ENCODE measurements at regions not wholly inside any gene's neighbourhood (a gene's known extent, or its start where the extent isn't known, plus 50 kb on each side); places are given as distances from the start of the nearest gene placed in this dataset.

GRCh38 chrY:19134426-19134825, 360.9 kb upstream of the HSFY2 start:
- Histone ChIP-seq H3K27me3 (no peaks in the 10 kb centered on the region), H3K9me3 (no peaks in the 10 kb centered on the region), H3K36me3 (no peaks in the 10 kb centered on the region), H3K4me3 (no peak overlapping the region)
- DNase-seq, result peak; percentile 13

- no peak for DNase-seq
- Histone ChIP-seq H3K27me3 (no peaks in the 10 kb centered on the region), H3K9me3 (no peaks in the 10 kb centered on the region), H3K36me3 (no peaks in the 10 kb centered on the region), H3K4me3 (no peak overlapping the region)
Observed at GRCh38 chrY:19130569-19131358, 357.2 kb upstream of the HSFY2 start.

DNA sequence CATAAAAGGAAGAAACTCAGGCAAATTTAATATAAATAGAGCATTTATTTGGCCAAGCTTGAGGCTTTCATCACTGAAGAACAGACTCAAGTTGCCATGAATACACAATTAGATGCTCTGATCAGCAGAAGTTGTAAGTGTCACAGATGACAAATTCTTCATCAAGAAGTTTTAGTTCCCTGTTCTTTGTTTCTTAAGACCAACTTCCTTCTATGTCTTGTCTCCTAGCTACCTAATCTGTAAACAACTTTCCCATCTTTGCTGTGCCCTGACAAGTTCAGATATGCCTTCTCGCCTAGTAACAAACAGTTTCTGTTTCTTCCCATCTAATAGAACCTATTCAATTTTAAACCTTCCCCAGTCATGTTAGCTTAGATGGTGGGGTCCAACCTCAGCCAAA, 353.4 kb upstream of the HSFY2 start:
- no peak overlapping the region for H3K4me3 ChIP-seq
- no peaks in the 10 kb centered on the region for H3K27me3 ChIP-seq
- H3K9me3 ChIP-seq, result no peaks in the 10 kb centered on the region
- no peak for DNase-seq
- no peaks in the 10 kb centered on the region for H3K36me3 ChIP-seq

- no peak for DNase-seq
- Histone ChIP-seq H3K9me3 (no peaks in the 10 kb centered on the region), H3K4me3 (no peak overlapping the region), H3K36me3 (no peaks in the 10 kb centered on the region), H3K27me3 (no peaks in the 10 kb centered on the region)
Observed at GRCh38 chrY:19124609-19125008, 351.1 kb upstream of the HSFY2 start.

- no peak for DNase-seq
- no peaks in the 10 kb centered on the region for H3K27me3 ChIP-seq
Observed at GRCh38 chrY:19122450-19122849, 348.9 kb upstream of the HSFY2 start.

DNA sequence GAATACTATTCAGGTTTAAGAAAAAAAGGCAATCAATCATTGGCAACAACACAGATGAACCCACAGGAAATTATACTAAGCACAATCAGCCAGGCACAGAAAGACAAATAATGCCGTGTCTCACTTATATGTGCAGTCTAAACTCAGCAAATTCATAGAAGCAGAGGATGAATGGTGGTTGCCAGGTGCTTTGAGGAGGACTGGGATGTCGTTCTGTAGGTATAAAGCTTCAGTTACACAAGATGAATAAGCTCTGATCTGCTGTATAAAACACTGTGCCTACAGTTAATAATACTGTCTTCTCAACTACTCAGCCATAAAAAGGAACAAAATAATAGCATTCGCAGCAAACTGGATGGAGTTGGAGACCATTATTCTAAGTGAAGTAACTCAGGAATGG, 324.8 kb upstream of the HSFY2 start:
- no peak for DNase-seq

More at GRCh38 chrY:19122450-19122849, 348.9 kb upstream of the HSFY2 start:
- Histone ChIP-seq H3K36me3 (no peaks in the 10 kb centered on the region), H3K4me3 (no peak overlapping the region), H3K9me3 (no peaks in the 10 kb centered on the region)

DNA sequence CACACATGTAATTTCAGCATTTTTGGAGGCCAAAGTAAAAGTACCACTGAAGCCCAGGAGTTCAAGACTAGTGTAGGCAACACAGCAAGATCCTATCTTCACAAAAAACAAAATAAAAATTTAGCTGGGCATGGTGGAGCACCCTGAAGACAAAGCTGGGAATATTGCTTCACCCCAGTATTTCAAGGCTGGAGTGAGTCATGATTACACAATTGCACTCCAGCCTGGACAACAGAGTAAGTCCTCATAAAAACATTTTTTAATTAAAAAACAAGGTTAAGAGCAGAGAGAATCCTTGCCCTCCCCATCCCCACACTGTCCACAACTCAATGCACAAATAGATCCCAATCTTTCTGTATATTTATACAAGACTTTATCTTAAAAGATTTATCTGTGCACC, 321.9 kb upstream of the HSFY2 start:
- Histone ChIP-seq H3K36me3 (no peaks in the 10 kb centered on the region), H3K27me3 (no peaks in the 10 kb centered on the region), H3K4me3 (no peak overlapping the region), H3K9me3 (no peaks in the 10 kb centered on the region)
- no peak for DNase-seq

More for the DNA sequence above, 324.8 kb upstream of the HSFY2 start:
- Histone ChIP-seq H3K9me3 (no peaks in the 10 kb centered on the region), H3K36me3 (no peaks in the 10 kb centered on the region), H3K4me3 (no peak overlapping the region), H3K27me3 (no peaks in the 10 kb centered on the region)

DNA sequence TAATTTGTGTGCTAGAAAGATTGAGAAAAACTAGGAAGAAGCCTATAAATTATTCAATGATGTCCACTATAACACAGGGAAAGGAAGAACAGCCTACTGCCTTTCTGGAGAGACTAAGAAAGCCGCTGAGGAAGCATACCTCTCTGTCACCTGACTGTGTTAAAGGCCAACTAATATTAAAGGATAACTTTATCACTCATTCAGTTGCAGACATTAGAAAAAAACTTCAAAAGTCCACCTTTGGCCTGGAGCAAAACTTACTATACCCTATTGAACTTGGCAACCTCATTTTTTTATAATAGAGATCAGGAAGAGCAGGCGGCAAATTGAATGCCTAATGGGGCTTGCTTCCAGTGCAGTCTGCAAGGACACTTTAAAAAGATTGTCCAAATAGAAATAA, 309.5 kb upstream of the HSFY2 start:
- Histone ChIP-seq H3K36me3 (no peaks in the 10 kb centered on the region), H3K4me3 (no peak overlapping the region), H3K9me3 (no peaks in the 10 kb centered on the region), H3K27me3 (no peaks in the 10 kb centered on the region)
- no peak for DNase-seq

- no peaks in the 10 kb centered on the region for H3K27me3 ChIP-seq
- H3K4me3 ChIP-seq, result peak overlapping the region; percentile 63
- DNase-seq, result peak; percentile 56
- H3K36me3 ChIP-seq, result no peaks in the 10 kb centered on the region
- no peaks in the 10 kb centered on the region for H3K9me3 ChIP-seq
Observed at GRCh38 chrY:19077698-19078113, 304.2 kb upstream of the HSFY2 start.

- peak overlapping the region; percentile 63 for H3K4me3 ChIP-seq
- H3K27me3 ChIP-seq, result no peaks in the 10 kb centered on the region
- peak; percentile 79 for DNase-seq
- H3K9me3 ChIP-seq, result no peaks in the 10 kb centered on the region
- no peaks in the 10 kb centered on the region for H3K36me3 ChIP-seq
Observed at GRCh38 chrY:19076846-19077697, 303.5 kb upstream of the HSFY2 start.

- DNase-seq, result peak; percentile 87
- Histone ChIP-seq H3K27me3 (no peaks in the 10 kb centered on the region), H3K36me3 (no peaks in the 10 kb centered on the region), H3K9me3 (no peaks in the 10 kb centered on the region), H3K4me3 (peak overlapping the region; percentile 63)
Observed at GRCh38 chrY:19075471-19076253, 302.1 kb upstream of the HSFY2 start.

- Histone ChIP-seq H3K36me3 (no peaks in the 10 kb centered on the region), H3K4me3 (no peak overlapping the region), H3K27me3 (no peaks in the 10 kb centered on the region), H3K9me3 (no peaks in the 10 kb centered on the region)
- peak; percentile 14 for DNase-seq
Observed at GRCh38 chrY:19067435-19067834, 293.9 kb upstream of the HSFY2 start.

GRCh38 chrY:19066447-19067190, 293.1 kb upstream of the HSFY2 start:
- no peaks in the 10 kb centered on the region for H3K27me3 ChIP-seq
- H3K9me3 ChIP-seq, result no peaks in the 10 kb centered on the region
- H3K4me3 ChIP-seq, result no peak overlapping the region
- no peaks in the 10 kb centered on the region for H3K36me3 ChIP-seq
- DNase-seq, result no peak

DNA sequence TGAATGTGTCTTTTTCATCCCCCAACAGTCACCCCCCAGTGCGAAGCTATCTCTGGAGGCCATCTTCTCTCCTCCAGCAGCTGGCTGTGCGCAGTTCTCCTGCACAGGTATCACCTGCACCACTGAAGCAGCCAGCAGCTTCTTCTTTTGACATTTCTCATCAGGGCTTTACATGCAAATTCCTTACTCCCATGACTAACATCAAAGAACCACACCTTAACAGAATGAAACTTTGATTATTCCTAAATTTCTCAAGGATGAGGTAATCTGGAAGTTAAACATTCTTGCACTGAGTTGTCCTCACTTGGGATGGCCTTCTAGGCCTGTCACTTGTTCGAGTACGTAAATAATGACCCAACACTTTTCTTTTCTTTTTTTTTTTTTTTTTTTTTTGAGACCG, 291.6 kb upstream of the HSFY2 start:
- H3K9me3 ChIP-seq, result no peaks in the 10 kb centered on the region
- no peak for DNase-seq
- no peak overlapping the region for H3K4me3 ChIP-seq
- no peaks in the 10 kb centered on the region for H3K27me3 ChIP-seq
- no peaks in the 10 kb centered on the region for H3K36me3 ChIP-seq

- peak; percentile 53 for DNase-seq
- no peaks in the 10 kb centered on the region for H3K27me3 ChIP-seq
Observed at GRCh38 chrY:19059733-19060132, 286.2 kb upstream of the HSFY2 start.

GRCh38 chrY:19058831-19059370, 285.4 kb upstream of the HSFY2 start:
- no peaks in the 10 kb centered on the region for H3K36me3 ChIP-seq
- no peak overlapping the region for H3K4me3 ChIP-seq
- H3K9me3 ChIP-seq, result no peaks in the 10 kb centered on the region
- DNase-seq, result no peak
- H3K27me3 ChIP-seq, result no peaks in the 10 kb centered on the region

More at GRCh38 chrY:19059733-19060132, 286.2 kb upstream of the HSFY2 start:
- Histone ChIP-seq H3K9me3 (no peaks in the 10 kb centered on the region), H3K36me3 (no peaks in the 10 kb centered on the region), H3K4me3 (no peak overlapping the region)
